ENCODE measurements at regions not wholly inside any gene's neighbourhood (a gene's known extent, or its start where the extent isn't known, plus 50 kb on each side); places are given as distances from the start of the nearest gene placed in this dataset.

- DNase-seq (ENCODE audit: low read depth) = no peak
- TF ChIP-seq CTCF (conservative IDR thresholded peaks at IDR 0.05; ENCODE audit: control insufficient read depth, insufficient read depth, low read depth, low read length) = no peak
Observed at GRCh38 chr13:34127523-34127922, 309.6 kb downstream of the RFC3 start.

GRCh38 chr13:34128661-34129060, 310.7 kb downstream of the RFC3 start:
- no peak overlapping the region for H3K4me3 ChIP-seq (ENCODE audit: control insufficient read depth, low read depth, low read length)
- DNase-seq (ENCODE audit: low read depth) = no peak
- TF ChIP-seq CTCF (conservative IDR thresholded peaks at IDR 0.05; ENCODE audit: control insufficient read depth, insufficient read depth, low read depth, low read length) = no peak

More at GRCh38 chr13:34127523-34127922, 309.6 kb downstream of the RFC3 start:
- no peak overlapping the region for H3K4me3 ChIP-seq (ENCODE audit: control insufficient read depth, low read depth, low read length)

GRCh38 chr13:34129436-34129835, 311.5 kb downstream of the RFC3 start:
- no peak for DNase-seq (ENCODE audit: low read depth)
- no peak for TF ChIP-seq CTCF (conservative IDR thresholded peaks at IDR 0.05; ENCODE audit: control insufficient read depth, insufficient read depth, low read depth, low read length)
- no peak overlapping the region for H3K4me3 ChIP-seq (ENCODE audit: control insufficient read depth, low read depth, low read length)

GRCh38 chr13:34137200-34137599, 319.3 kb downstream of the RFC3 start:
- no peak for DNase-seq (ENCODE audit: low read depth)
- no peak for TF ChIP-seq CTCF (conservative IDR thresholded peaks at IDR 0.05; ENCODE audit: control insufficient read depth, insufficient read depth, low read depth, low read length)
- H3K4me3 ChIP-seq (ENCODE audit: control insufficient read depth, low read depth, low read length) = no peak overlapping the region

- no peak for TF ChIP-seq CTCF (conservative IDR thresholded peaks at IDR 0.05; ENCODE audit: control insufficient read depth, insufficient read depth, low read depth, low read length)
- DNase-seq (ENCODE audit: low read depth) = no peak
- no peak overlapping the region for H3K4me3 ChIP-seq (ENCODE audit: control insufficient read depth, low read depth, low read length)
Observed at GRCh38 chr13:34139660-34140227, 321.8 kb downstream of the RFC3 start.

- TF ChIP-seq CTCF (conservative IDR thresholded peaks at IDR 0.05; ENCODE audit: control insufficient read depth, insufficient read depth, low read depth, low read length) = no peak
- H3K4me3 ChIP-seq (ENCODE audit: control insufficient read depth, low read depth, low read length) = no peak overlapping the region
- DNase-seq (ENCODE audit: low read depth) = no peak
Observed at GRCh38 chr13:34143637-34144036, 325.7 kb downstream of the RFC3 start.

- no peak overlapping the region for H3K4me3 ChIP-seq (ENCODE audit: control insufficient read depth, low read depth, low read length)
- TF ChIP-seq CTCF (conservative IDR thresholded peaks at IDR 0.05; ENCODE audit: control insufficient read depth, insufficient read depth, low read depth, low read length) = no peak
- no peak for DNase-seq (ENCODE audit: low read depth)
Observed at GRCh38 chr13:34144142-34144541, 326.2 kb downstream of the RFC3 start.
